HCT116 (cell line): ENCODE measurements at regions not wholly inside any gene's neighbourhood (a gene's known extent, or its start where the extent isn't known, plus 50 kb on each side); places are given as distances from the start of the nearest gene placed in this dataset.

Source experiments
- ATAC-seq: fragments of 200-7000 bp; cut with Tn5 transposase; 2 replicates; pipeline ENCODE4 v1.9.1; 2020; ENCODE audit warnings: mild to moderate bottlenecking, moderate library complexity
- BruUV-seq: library from RNA; stranded (reverse); fragments of 400-500 nt; replicated peaks from 2 replicates; lab custom pipeline; 2021; lab: Mats Ljungman, UMichigan
- CTCF ChIA-PET: fragments of 300-600 bp; sonication (Branson Sonifier 250); formaldehyde crosslinking; loops from one replicate; lab custom pipeline; 2021; ENCODE audit warnings: antibody characterized with exemption; lab: Charles Lee
- POLR2A ChIA-PET: fragments of 300-600, 350-600 bp; sonication (Branson Sonifier 250); formaldehyde crosslinking; loops from one replicate; lab custom pipeline; 2021; ENCODE audit warnings: antibody characterized with exemption; lab: Charles Lee
- RAD21 ChIA-PET, 2 experiments: fragments of 300-600 bp; sonication (Branson Sonifier 250); formaldehyde crosslinking; loops; one replicate each; lab custom pipeline; 2023; ENCODE audit warnings: low total read pairs in 2 of 2; ENCODE audit not compliant: uncharacterized antibody in 2 of 2, unreplicated experiment in 2 of 2, low non-redundant PET in 1 of 2; lab: Charles Lee
- DNase-seq: peaks from one replicate; pipeline ENCODE4 v3.0.0-alpha.2; 2010; ENCODE audit warnings: low read depth, low spot score
- H2AFZ ChIP-seq: fragments of 200-600 bp; shearing (Covaris generic), sonication (generic); 2 replicates; pipeline ENCODE4 v1.6.1; 2017; ENCODE audit warnings: low read depth, mixed run types, mixed read lengths, antibody characterized with exemption, low read length; ENCODE audit not compliant: poor library complexity, severe bottlenecking
- H3K27ac ChIP-seq: 2 replicates; pipeline ENCODE4 v1.5.1; 2012; ENCODE audit warnings: low read depth, low read length
- H3K27me3 ChIP-seq: fragments of 200-600 bp; sonication (generic); 2 replicates; pipeline ENCODE4 v1.6.1; 2016; ENCODE audit warnings: mixed run types, low read length, mixed read lengths; ENCODE audit not compliant: insufficient read depth
- H3K36me3 ChIP-seq, 2 experiments: fragments of 200-500 bp in 1 of 2; fragments of 200-600 bp in 1 of 2; sonication (Bioruptor generic) in 1 of 2; sonication (generic) in 1 of 2; 2 replicates each; pipeline versions ENCODE4 v1.5.1 to v1.6.1; 2014 to 2016; ENCODE audit warnings: low read length in 2 of 2, inconsistent platforms in 1 of 2, mixed read lengths in 1 of 2, mixed run types in 1 of 2; ENCODE audit not compliant: insufficient read depth in 2 of 2, control insufficient read depth in 1 of 2
- H3K4me1 ChIP-seq, 2 experiments: fragments of 200-600 bp in 1 of 2; sonication (generic) in 1 of 2; 2 replicates each; pipeline versions ENCODE4 v1.5.1 to v1.6.1; 2012 to 2017; ENCODE audit warnings: low read length in 2 of 2, inconsistent platforms in 1 of 2, mild to moderate bottlenecking in 1 of 2, mixed read lengths in 1 of 2, mixed run types in 1 of 2, moderate library complexity in 1 of 2; ENCODE audit not compliant: insufficient read depth in 2 of 2, control insufficient read depth in 1 of 2
- H3K4me2 ChIP-seq: fragments of 200-600 bp; sonication (generic); 2 replicates; pipeline ENCODE4 v1.6.1; 2017; ENCODE audit warnings: mixed run types, low read length, mixed read lengths
- H3K4me3 ChIP-seq, 2 experiments: fragments of 200-600 bp in 1 of 2; sonication (generic) in 1 of 2; replicated peaks in 1 of 2; 2 replicates each; pipeline ENCODE4 v1.5.1; 2011 to 2016; ENCODE audit warnings: low read length in 2 of 2, control low read depth in 1 of 2, low read depth in 1 of 2, mild to moderate bottlenecking in 1 of 2, mixed read lengths in 1 of 2, mixed run types in 1 of 2
- H3K79me2 ChIP-seq: fragments of 200-600 bp; sonication (generic); 2 replicates; pipeline ENCODE4 v1.6.1; 2017; ENCODE audit warnings: mild to moderate bottlenecking, mixed run types, low read length, moderate library complexity, mixed read lengths; ENCODE audit not compliant: insufficient read depth
- H3K9ac ChIP-seq: fragments of 200-600 bp; sonication (generic); 2 replicates; pipeline ENCODE4 v1.6.1; 2016; ENCODE audit warnings: low read length, mixed read lengths
- H3K9me2 ChIP-seq: fragments of 200-600 bp; sonication (generic), shearing (Covaris generic); 2 replicates; pipeline ENCODE4 v1.6.1; 2017; ENCODE audit warnings: mixed run types, mild to moderate bottlenecking, moderate library complexity; ENCODE audit not compliant: insufficient read depth
- H3K9me3 ChIP-seq, 2 experiments: fragments of 200-500 bp in 1 of 2; fragments of 200-600 bp in 1 of 2; sonication (Bioruptor generic) in 1 of 2; sonication (generic) in 1 of 2; 2 replicates each; pipeline ENCODE4 v1.6.1; 2014 to 2017; ENCODE audit warnings: low read length in 2 of 2, mixed read lengths in 2 of 2, inconsistent platforms in 1 of 2, low read depth in 1 of 2, mild to moderate bottlenecking in 1 of 2, mixed run types in 1 of 2, moderate library complexity in 1 of 2; ENCODE audit not compliant: control insufficient read depth in 1 of 2, insufficient read depth in 1 of 2
- H4K20me1 ChIP-seq: fragments of 200-600 bp; sonication (generic), shearing (Covaris generic); 2 replicates; pipeline ENCODE4 v1.6.1; 2017; ENCODE audit warnings: mixed run types, mild to moderate bottlenecking, moderate library complexity; ENCODE audit not compliant: insufficient read depth
- ATF3 ChIP-seq: IDR thresholded peaks from 2 replicates; pipeline ENCODE4 v1.6.1; 2012
- CBX3 ChIP-seq: IDR thresholded peaks from 2 replicates; pipeline ENCODE4 v1.6.1; 2012; ENCODE audit warnings: low read depth
- CTCF ChIP-seq, 3 experiments: fragments of 200-600 bp in 1 of 3; sonication (generic) in 1 of 3; IDR thresholded peaks in 2 of 3; conservative IDR thresholded peaks in 1 of 3; 2 replicates each; pipeline ENCODE4 v1.5.1; 2012 to 2017; ENCODE audit warnings: low read depth in 2 of 3, low read length in 2 of 3, antibody characterized with exemption in 1 of 3, borderline replicate concordance in 1 of 3, control low read depth in 1 of 3, mild to moderate bottlenecking in 1 of 3, mixed read lengths in 1 of 3, mixed run types in 1 of 3, moderate library complexity in 1 of 3; ENCODE audit not compliant: insufficient read depth in 1 of 3
- ELF1 ChIP-seq: IDR thresholded peaks from 2 replicates; pipeline ENCODE4 v1.6.1; 2012; ENCODE audit warnings: low read depth, borderline replicate concordance
- FOSL1 ChIP-seq: IDR thresholded peaks from 2 replicates; pipeline ENCODE4 v1.6.1; 2012; ENCODE audit warnings: low read depth
- JUND ChIP-seq: IDR thresholded peaks from 2 replicates; pipeline ENCODE4 v1.6.1; 2012
- POLR2A ChIP-seq: IDR thresholded peaks from 2 replicates; pipeline ENCODE4 v1.7.0; 2011; ENCODE audit warnings: borderline replicate concordance; ENCODE audit not compliant: insufficient read depth, insufficient read length; ENCODE audit errors: extremely low read depth
- POLR2AphosphoS5 ChIP-seq: IDR thresholded peaks from 2 replicates; pipeline ENCODE4 v1.6.1; 2011; ENCODE audit warnings: mild to moderate bottlenecking, low read depth, low read length, moderate library complexity
- RAD21 ChIP-seq: IDR thresholded peaks from 2 replicates; pipeline ENCODE4 v1.6.1; 2012; ENCODE audit warnings: low read depth, mild to moderate bottlenecking
- SIN3A ChIP-seq: IDR thresholded peaks from 2 replicates; pipeline ENCODE4 v1.6.1; 2012; ENCODE audit warnings: low read depth
- TCF7L2 ChIP-seq: IDR thresholded peaks from 2 replicates; pipeline ENCODE4 v1.7.0; 2011; ENCODE audit warnings: borderline replicate concordance, inconsistent platforms; ENCODE audit not compliant: insufficient read depth, insufficient read length; ENCODE audit errors: extremely low read depth
- ZFX ChIP-seq: fragments of 450-650 bp; IDR thresholded peaks from 2 replicates; pipeline ENCODE4 v1.6.1; 2017
- ZNF274 ChIP-seq: fragments of 200-500 bp; sonication (Bioruptor generic); IDR thresholded peaks from 2 replicates; pipeline ENCODE4 v1.6.1; 2014; ENCODE audit warnings: mild to moderate bottlenecking, low read depth, low read length, inconsistent platforms
- intact Hi-C: fragments of 100-400 bp; cut with micrococcal nuclease; formaldehyde crosslinking; loops from 2 replicates; pipeline ENCODE4 v1.10.0; 2022

- Histone ChIP-seq H3K4me1 (peaks cover 10 to 17% of the 10 kb centered on the region in 2 experiments; a peak in 3 of 4 replicates), H3K4me2 (peak overlapping the region; percentile 21; the same call in 1 of the 2 replicates), H4K20me1 (no peaks in the 10 kb centered on the region), H3K36me3 (no peaks in the 10 kb centered on the region), H2AFZ (peak overlapping the region; percentile 28), H3K9ac (no peak overlapping the region), H3K27ac (no peak overlapping the region), H3K79me2 (no peaks in the 10 kb centered on the region), H3K27me3 (peaks cover 49% of the 10 kb centered on the region; the same call in 1 of the 2 replicates), H3K9me2 (no peaks in the 10 kb centered on the region), H3K9me3 (no peaks in the 10 kb centered on the region), H3K4me3 (no peak overlapping the region)
- RAD21 ChIA-PET: no interaction called here
- TF ChIP-seq JUND: peak; percentile 12; the same call in 1 of the 2 replicates
- TF ChIP-seq POLR2AphosphoS5: no peak
- TF ChIP-seq ATF3: no peak
- peak; percentile 48 for TF ChIP-seq TCF7L2
- TF ChIP-seq FOSL1: 0 out of 2 replicates have a peak, but pooled peaks have one; percentile 31
- no TSS peak for BruUV-seq
- ATAC-seq (peak; percentile 64), DNase-seq (peak; percentile 48)
- intact Hi-C loops: loop anchor here (2.0 to 10.0 kb wide), 2 partner anchors 208 to 914 kb away; no protein-coding TSS in a partner anchor
- CTCF ChIA-PET: interaction anchor here (1.0 to 3.1 kb wide), 9 partner anchors 8 to 917 kb away, joined by 3 to 11 read pairs (median 5); no protein-coding TSS in a partner anchor
- POLR2A ChIA-PET: no interaction called here
Observed at GRCh38 chr3:124558991-124559845, 171.0 kb upstream of the UMPS start.

GRCh38 chr3:124559846-124560574 is 170.2 kb upstream of the UMPS start:
- ChIA-PET RAD21 (no interaction called here), CTCF (interaction anchor here (1.3 to 3.1 kb wide), 11 partner anchors 9 to 341 kb away, joined by 3 to 11 read pairs (median 6); no protein-coding TSS in a partner anchor), POLR2A (no interaction called here)
- BruUV-seq: no TSS peak
- Histone ChIP-seq H3K9me3 (no peaks in the 10 kb centered on the region), H3K27me3 (peaks cover 41% of the 10 kb centered on the region; the same call in 1 of the 2 replicates), H2AFZ (peak overlapping the region; percentile 28), H3K36me3 (no peaks in the 10 kb centered on the region), H3K9ac (no peak overlapping the region), H3K27ac (no peak overlapping the region), H3K79me2 (no peaks in the 10 kb centered on the region), H4K20me1 (no peaks in the 10 kb centered on the region), H3K4me3 (no peak overlapping the region), H3K4me2 (0 out of 2 replicates have a peak overlapping the region, but pooled peaks have one; percentile 21), H3K4me1 (peaks cover 10 to 17% of the 10 kb centered on the region in 2 experiments; a peak in 3 of 4 replicates), H3K9me2 (no peaks in the 10 kb centered on the region)
- ATAC-seq: peak; percentile 90
- peak; percentile 72 for DNase-seq
- intact Hi-C loops: loop anchor here (2.0 to 10.0 kb wide), 4 partner anchors 205 to 1025 kb away; no protein-coding TSS in a partner anchor
- no peak for TF ChIP-seq ZFX
- no peak for TF ChIP-seq FOSL1
- TF ChIP-seq CTCF (IDR thresholded peaks at IDR 0.05 in 2 of 3, conservative IDR thresholded peaks at IDR 0.05 in 1 of 3; ENCODE audit: borderline replicate concordance in 1 of 3, insufficient read depth in 1 of 3, low read depth in 2 of 3, low read length in 2 of 3): peak; percentile 69 to 94 (median 91)
- no peak for TF ChIP-seq ZNF274
- no peak for TF ChIP-seq ELF1
- TF ChIP-seq SIN3A: no peak
- no peak for TF ChIP-seq TCF7L2
- TF ChIP-seq RAD21: peak; percentile 83
- TF ChIP-seq CBX3: no peak
- no peak for TF ChIP-seq ATF3
- TF ChIP-seq POLR2A: no peak
- TF ChIP-seq POLR2AphosphoS5: no peak
